ENCODE measurements at regions not wholly inside any gene's neighbourhood (a gene's known extent, or its start where the extent isn't known, plus 50 kb on each side); places are given as distances from the start of the nearest gene placed in this dataset.

DNA sequence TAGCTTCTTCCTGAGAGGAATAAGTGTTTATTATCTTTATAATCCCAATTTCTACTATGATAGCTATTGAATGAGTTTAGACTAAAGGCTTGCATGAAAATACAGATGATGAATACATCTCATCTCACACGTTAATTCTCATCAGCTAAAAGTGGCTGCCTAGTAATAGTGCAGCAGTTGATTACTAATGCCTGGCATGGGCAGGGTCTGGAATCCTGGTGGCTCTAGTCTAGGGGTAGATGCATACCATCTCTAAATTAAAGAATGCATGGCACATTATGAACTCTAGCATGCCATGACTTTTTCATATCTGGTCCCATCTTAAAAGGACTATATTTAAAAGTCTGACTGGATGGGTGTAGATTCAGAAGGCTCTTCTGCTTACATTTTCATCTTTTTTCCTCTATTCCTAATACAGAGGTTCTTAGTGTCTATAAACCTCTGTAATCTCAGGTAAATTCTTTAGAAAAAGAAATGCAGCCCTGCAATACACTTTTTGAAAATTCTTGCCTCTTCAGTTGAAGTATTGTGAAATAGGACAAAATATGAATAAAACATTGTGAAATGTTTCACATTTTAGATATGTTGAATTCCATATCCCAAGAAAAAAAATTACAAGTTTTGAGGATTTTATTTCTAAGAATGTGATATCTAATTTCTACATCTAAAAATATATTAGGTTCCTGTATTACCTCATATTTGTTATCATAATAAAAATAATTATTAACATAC lies 187.6 kb downstream of the C11orf87 start:
- Histone ChIP-seq H3K9me3 (ENCODE audit: low read depth) (no peaks in the 10 kb centered on the region), H3K36me3 (replicated peaks; ENCODE audit: insufficient read depth, low read depth) (no peaks in the 10 kb centered on the region), H3K4me3 (no peak overlapping the region), H3K79me2 (no peaks in the 10 kb centered on the region), H3K4me2 (no peak overlapping the region), H2AFZ (no peak overlapping the region), H4K20me1 (ENCODE audit: insufficient read depth, poor library complexity, severe bottlenecking) (no peaks in the 10 kb centered on the region), H3K27ac (no peak overlapping the region), H3K9me2 (replicated peaks; ENCODE audit: insufficient read depth) (no peaks in the 10 kb centered on the region), H3K27me3 (no peaks in the 10 kb centered on the region), H3K4me1 (ENCODE audit: insufficient read depth) (no peaks in the 10 kb centered on the region)
- TF ChIP-seq EZH2phosphoT487 (IDR thresholded peaks at IDR 0.05; ENCODE audit: low read depth, severe bottlenecking, unreplicated experiment), result no peak
- TF ChIP-seq, protein P1, sequence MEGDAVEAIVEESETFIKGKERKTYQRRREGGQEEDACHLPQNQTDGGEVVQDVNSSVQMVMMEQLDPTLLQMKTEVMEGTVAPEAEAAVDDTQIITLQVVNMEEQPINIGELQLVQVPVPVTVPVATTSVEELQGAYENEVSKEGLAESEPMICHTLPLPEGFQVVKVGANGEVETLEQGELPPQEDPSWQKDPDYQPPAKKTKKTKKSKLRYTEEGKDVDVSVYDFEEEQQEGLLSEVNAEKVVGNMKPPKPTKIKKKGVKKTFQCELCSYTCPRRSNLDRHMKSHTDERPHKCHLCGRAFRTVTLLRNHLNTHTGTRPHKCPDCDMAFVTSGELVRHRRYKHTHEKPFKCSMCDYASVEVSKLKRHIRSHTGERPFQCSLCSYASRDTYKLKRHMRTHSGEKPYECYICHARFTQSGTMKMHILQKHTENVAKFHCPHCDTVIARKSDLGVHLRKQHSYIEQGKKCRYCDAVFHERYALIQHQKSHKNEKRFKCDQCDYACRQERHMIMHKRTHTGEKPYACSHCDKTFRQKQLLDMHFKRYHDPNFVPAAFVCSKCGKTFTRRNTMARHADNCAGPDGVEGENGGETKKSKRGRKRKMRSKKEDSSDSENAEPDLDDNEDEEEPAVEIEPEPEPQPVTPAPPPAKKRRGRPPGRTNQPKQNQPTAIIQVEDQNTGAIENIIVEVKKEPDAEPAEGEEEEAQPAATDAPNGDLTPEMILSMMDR (IDR thresholded peaks at IDR 0.05; ENCODE audit: poor library complexity), result no peak
- no peak for TF ChIP-seq EZH2 (IDR thresholded peaks at IDR 0.05; ENCODE audit: borderline replicate concordance)
- no peak for DNase-seq (ENCODE audit: low spot score)
- WGBS (ENCODE audit: low lambda C conversion rate, missing lambda C conversion rate), result 74% methylated on average over 1 of the region's 1 CpG

DNA sequence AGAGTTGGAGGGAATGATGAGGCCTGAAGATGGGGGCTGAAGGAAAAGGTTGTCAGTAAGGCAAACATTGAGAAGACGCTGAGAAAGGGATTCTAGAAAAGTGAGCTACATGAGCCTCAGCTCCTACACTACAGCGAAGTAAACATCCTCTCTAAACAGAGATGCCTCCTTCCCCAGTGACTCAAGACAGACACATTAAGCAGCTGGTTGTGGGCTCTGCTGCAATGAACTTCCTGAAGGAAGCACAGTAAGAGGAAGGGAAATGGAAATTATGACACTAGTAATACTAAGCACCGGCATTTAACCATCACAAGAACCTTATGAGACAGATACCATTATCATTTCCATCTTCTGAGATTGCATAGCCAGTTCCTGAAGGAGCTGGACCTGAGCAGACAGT lies 190.5 kb downstream of the C11orf87 start:
- Histone ChIP-seq H4K20me1 (ENCODE audit: insufficient read depth, poor library complexity, severe bottlenecking) (no peaks in the 10 kb centered on the region), H3K79me2 (no peaks in the 10 kb centered on the region), H3K4me2 (no peak overlapping the region), H2AFZ (no peak overlapping the region), H3K4me3 (no peak overlapping the region), H3K27ac (no peak overlapping the region), H3K9me2 (replicated peaks; ENCODE audit: insufficient read depth) (no peaks in the 10 kb centered on the region), H3K36me3 (replicated peaks; ENCODE audit: insufficient read depth, low read depth) (no peaks in the 10 kb centered on the region), H3K27me3 (no peaks in the 10 kb centered on the region), H3K9me3 (ENCODE audit: low read depth) (no peaks in the 10 kb centered on the region), H3K4me1 (ENCODE audit: insufficient read depth) (no peaks in the 10 kb centered on the region)
- TF ChIP-seq, protein P1 (IDR thresholded peaks at IDR 0.05; ENCODE audit: poor library complexity), result no peak
- TF ChIP-seq EZH2 (IDR thresholded peaks at IDR 0.05; ENCODE audit: borderline replicate concordance), result no peak
- no peak for TF ChIP-seq EZH2phosphoT487 (IDR thresholded peaks at IDR 0.05; ENCODE audit: low read depth, severe bottlenecking, unreplicated experiment)
- 77% methylated on average over 3 of the region's 3 CpGs for whole genome bisulfite sequencing (ENCODE audit: low lambda C conversion rate, missing lambda C conversion rate)
- no peak for DNase-seq (ENCODE audit: low spot score)

DNA sequence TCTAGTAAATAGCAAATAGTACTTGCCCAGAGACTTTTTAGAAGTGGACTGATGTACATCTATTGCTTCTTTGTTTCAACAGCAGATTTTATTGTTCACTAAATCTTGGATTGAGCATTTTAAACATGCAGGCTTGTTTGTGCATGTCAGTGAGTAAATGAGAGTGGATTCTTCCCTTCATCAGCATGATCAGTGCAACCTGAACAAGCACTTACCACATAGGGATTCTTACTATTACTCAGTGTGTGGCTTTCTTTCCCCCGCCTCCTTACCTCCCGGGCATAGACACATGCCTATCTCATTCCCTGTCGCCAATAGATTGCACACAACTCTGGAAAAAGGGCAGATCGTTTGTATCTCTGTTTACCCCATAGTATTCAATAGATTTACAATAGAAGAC lies 197.5 kb downstream of the C11orf87 start:
- TF ChIP-seq EZH2phosphoT487 (IDR thresholded peaks at IDR 0.05; ENCODE audit: low read depth, severe bottlenecking, unreplicated experiment) (no peak), EZH2 (IDR thresholded peaks at IDR 0.05; ENCODE audit: borderline replicate concordance) (no peak)
- TF ChIP-seq, protein P1 (IDR thresholded peaks at IDR 0.05; ENCODE audit: poor library complexity), result no peak
- Histone ChIP-seq H3K4me2 (no peak overlapping the region), H3K9me3 (ENCODE audit: low read depth) (no peaks in the 10 kb centered on the region), H3K27me3 (no peaks in the 10 kb centered on the region), H3K4me3 (no peak overlapping the region), H4K20me1 (ENCODE audit: insufficient read depth, poor library complexity, severe bottlenecking) (no peaks in the 10 kb centered on the region), H3K4me1 (ENCODE audit: insufficient read depth) (no peaks in the 10 kb centered on the region), H3K36me3 (replicated peaks; ENCODE audit: insufficient read depth, low read depth) (no peaks in the 10 kb centered on the region), H3K79me2 (no peaks in the 10 kb centered on the region), H2AFZ (no peak overlapping the region), H3K9me2 (replicated peaks; ENCODE audit: insufficient read depth) (no peaks in the 10 kb centered on the region), H3K27ac (no peak overlapping the region)
- no peak for DNase-seq (ENCODE audit: low spot score)
- 83% methylated on average over 4 of the region's 4 CpGs for WGBS (ENCODE audit: low lambda C conversion rate, missing lambda C conversion rate)
